GM23248 (cell line): ENCODE measurements at regions not wholly inside any gene's neighbourhood (a gene's known extent, or its start where the extent isn't known, plus 50 kb on each side); places are given as distances from the start of the nearest gene placed in this dataset.

Source experiments
- EZH2 ChIP-seq: fragments of 200-600 bp; sonication (generic); IDR thresholded peaks from 2 replicates; pipeline ENCODE4 v1.6.1; 2018; ENCODE audit warnings: antibody characterized with exemption, mild to moderate bottlenecking; ENCODE audit not compliant: insufficient read depth, poor library complexity, severe bottlenecking
- EZH2phosphoT487 ChIP-seq: fragments of 200-600 bp; sonication (generic); IDR thresholded peaks from 2 replicates; pipeline ENCODE4 v1.6.1; 2018; ENCODE audit warnings: antibody characterized with exemption, moderate library complexity, mild to moderate bottlenecking, low read depth; ENCODE audit not compliant: insufficient read depth

DNA sequence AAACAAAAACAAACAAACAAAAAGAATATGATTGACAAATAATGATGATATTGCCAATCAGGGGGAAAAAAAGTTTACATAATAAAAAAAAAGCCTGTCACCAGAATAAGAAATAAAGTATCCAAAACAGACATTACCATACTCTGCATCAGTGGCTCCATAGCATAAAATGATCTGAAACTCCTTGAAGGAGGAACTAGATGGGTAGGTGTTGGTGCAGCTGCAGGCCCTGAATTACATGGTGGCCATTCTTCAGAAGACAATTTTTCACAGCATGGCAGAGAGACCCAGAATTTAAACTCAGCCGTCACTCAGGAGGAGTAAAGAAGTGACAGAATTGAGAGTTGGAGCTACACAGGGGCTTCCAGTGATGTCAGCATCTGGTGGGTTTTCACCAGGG, 60.2 kb downstream of the GLUL start:
- TF ChIP-seq EZH2 = no peak
- no peak for TF ChIP-seq EZH2phosphoT487
